GM19467 (cell line): ENCODE measurements at regions not wholly inside any gene's neighbourhood (a gene's known extent, or its start where the extent isn't known, plus 50 kb on each side); places are given as distances from the start of the nearest gene placed in this dataset.
"Not testable (repeated sequence)": the region's sequence is repeated elsewhere in the genome, so short reads cannot be mapped to it uniquely, and the experiment has no call there.

Experiments used
- ATAC-seq: cut with Tn5 transposase; IDR thresholded peaks from one replicate; pipeline ENCODE4 v1.9.1; 2021; ENCODE audit warnings: mild to moderate bottlenecking, moderate library complexity; ENCODE audit not compliant: unreplicated experiment

DNA sequence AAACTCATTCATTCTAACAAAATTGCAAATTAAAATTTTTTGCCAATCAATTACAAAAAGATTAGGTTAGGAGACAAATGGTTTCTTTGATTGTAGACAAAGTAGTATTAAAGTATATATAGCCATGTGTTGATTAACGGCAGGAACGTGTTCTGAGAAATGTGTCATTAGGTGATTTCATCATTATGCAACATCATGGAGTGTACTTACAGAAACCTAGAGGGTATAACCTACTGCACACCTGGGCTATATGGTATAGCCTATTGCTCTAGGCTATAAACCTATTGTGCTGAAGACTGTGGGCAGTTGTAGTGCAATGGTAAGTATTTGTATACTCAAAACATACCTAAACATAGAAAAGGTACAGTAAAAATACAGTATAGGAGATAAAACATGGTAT lies 906.8 kb upstream of the SPRY2 start:
- no peak for ATAC-seq

DNA sequence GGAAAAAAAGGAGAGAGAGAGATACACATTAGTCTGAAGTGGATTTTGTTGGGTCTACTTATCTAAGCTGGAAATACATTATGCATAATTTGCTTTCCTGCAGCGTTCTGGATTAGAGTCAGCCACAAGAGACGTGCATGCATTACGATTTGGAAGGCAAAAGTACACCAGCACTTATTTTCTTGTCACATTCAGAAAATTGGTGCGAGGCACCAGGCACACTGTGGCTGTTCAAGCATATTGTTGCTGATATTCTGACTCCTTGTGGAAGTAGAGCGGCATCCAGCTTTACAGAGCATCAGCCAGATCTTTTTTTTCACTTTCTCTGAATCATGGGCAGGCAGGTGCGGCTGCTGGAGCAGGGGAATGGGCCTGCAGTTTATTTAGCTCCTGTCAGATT lies 905.6 kb upstream of the SPRY2 start:
- ATAC-seq: no peak

DNA sequence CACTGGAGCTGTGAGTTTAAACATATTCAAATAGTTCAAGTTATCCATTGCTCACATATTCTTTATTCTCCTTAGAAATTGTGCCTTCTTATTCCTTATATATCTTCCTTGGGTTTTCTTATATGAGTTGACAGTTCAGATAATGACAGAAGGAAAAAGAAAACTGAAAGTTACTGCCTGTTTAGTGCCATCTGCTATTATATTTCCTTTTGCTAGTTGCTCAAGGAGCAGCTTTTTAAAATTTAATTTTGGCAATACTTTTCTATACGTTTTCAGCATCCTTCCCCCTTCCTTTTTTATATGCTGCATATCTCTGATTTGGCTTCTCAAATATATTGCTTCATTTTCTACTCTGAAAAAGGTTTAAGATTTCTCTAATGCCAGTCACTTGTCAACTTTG lies 903.1 kb upstream of the SPRY2 start:
- ATAC-seq: no peak

DNA sequence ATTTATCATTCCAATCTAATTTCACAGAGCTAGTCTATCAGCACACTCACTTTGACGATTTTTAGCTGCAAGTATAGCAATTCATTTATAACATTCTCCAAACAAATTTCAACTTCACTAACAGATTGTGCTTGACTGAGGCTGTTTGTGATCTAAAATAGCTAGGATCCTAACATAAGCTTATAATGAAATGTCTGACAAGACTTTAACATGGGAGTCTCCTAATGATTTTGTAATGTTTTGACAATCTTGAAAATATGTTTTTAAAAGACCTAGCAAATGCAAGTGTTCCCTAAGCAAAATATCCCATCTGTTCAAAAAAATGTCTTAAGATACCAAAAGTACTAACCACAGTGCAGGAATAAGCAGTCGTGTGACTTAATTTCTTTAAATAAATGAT lies 889.5 kb upstream of the SPRY2 start:
- no peak for ATAC-seq

DNA sequence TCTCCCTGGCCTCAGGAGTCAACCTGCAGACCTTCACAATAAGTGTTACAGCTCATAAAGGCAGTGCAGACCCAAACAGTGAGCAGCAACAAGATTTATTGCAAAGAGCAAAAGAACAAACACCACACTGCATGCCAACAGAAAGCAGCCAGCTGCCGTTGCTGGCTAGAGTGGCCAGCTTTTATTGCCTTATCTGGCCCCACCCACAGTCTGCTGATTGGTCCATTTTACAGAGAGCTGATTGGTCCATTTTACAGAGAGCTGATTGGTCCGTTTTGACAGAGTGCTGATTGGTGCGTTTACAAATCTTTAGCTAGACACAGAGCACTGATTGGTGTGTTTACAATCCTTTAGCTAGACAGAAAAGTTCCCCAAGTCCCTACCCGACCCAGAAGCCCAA lies 885.9 kb upstream of the SPRY2 start:
- ATAC-seq: not testable (repeated sequence)

DNA sequence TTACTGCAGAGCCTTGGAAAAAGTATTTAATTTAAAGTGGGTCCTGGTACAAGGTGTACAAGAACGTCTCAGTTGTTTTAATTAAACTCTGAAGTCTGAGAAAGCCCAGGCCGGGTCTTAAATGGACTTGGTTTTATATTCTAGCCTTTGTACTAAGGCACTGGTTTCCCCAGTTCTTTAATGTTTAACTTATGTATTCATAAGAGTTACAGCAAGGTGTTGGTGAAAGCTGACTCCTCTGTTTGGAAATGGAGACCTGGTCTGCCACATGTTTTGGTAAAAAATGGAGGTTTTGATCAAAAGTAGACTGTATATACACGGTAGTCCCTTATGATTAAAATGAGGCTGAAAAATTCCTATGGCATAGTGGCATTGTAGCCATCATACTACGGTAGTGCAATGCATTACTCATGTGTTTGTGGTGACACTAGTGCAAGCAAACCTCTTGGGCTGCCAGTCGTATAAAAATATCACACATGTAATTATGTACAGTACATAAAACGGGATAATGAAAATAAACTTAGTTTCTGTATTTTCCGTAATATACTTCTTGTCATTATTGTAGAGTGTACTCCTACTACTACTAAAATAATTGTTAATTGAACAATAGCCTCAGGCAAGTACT lies 883.4 kb upstream of the SPRY2 start:
- no peak for ATAC-seq

DNA sequence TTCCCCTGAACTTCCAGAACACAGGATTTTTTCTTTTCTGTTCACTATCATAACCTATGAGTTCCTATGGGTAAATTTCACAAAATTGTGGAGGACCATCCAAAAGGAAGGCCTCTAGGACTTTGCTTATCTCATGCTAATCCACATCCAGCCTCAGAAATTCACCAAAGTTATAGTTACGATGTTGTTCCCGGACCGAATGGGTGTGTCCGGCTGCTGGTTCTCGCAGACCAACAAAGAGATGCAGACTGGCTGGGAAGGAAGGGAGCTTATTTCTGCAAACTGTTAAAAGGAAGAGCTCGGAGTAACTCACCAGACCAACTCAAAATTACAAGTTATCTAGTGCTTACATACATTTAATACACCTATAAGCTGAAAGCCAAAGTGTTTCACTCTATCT lies 882.9 kb upstream of the SPRY2 start:
- no peak for ATAC-seq

DNA sequence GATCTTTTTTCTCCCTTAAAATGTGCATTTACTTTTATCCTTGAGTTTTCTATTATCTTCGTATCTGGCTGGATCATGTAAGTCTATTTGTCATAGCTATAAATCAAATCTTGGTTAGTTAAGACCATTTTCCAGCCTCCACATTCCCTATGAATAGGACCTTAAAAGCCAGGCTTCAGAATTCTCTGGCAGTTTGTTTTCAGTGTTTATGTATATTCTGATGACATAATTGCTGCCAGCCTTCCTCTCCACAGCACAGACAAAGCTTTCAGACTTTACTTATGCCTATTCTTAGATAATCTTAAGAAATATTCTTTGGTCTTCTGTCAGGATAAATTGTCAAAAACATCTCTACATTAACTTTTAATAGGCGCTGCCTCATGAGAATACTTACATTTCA lies 870.8 kb upstream of the SPRY2 start:
- no peak for ATAC-seq

DNA sequence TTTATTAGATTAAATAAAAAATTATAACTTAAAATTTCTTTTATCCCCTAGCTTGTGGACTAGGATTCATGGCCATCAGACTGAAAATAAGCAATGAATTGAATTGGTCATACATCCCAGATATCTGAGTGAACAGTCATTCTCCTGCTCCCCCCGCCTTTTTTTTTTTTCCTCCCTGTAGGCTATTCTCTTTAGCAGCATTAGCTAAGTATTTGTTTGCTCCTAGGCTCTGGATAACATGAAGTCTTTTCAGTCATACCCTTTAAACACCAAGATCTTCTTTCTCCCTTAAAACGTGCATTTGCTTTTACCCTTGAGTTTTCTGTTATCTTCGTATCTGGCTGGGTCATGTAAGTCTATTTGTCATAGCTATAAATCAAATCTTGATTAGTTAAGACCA lies 866.7 kb upstream of the SPRY2 start:
- ATAC-seq: no peak

DNA sequence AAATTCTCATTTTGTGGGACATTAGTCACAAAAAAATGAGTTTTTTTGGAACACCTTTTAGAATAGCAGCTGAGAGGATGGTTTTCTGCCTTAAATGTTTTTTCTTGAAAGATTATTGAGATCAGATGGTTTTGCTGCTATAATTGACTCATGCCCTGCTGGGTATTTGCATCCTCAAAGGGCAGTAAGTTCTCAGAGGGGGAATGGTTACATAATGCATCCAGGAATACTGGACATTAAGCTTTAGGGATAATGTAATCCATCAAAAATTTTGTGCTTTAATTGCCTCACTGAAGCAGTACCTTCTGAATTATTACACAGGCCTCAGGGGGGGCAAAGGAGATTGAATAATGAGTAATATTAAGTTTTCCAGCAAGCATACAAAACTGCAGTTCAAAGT lies 866.3 kb upstream of the SPRY2 start:
- no peak for ATAC-seq

DNA sequence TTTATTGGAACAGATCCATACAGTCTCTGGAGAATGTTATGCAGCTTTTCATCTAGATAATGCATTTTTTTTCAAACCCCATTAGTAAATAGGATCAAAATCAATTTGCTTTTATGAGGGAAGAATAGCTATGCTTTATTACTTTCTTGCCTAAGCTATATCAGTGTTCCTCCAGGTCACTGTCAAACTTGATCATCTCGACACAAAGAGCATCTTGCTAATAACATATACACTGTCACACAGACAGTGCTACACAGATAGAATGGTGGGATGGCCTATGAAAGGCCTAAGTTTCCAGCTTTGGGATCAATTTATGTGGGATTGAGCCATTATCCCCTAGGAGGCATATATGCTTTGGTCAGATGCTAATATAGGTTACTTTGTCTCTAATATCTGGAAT lies 862.9 kb upstream of the SPRY2 start:
- ATAC-seq: no peak

DNA sequence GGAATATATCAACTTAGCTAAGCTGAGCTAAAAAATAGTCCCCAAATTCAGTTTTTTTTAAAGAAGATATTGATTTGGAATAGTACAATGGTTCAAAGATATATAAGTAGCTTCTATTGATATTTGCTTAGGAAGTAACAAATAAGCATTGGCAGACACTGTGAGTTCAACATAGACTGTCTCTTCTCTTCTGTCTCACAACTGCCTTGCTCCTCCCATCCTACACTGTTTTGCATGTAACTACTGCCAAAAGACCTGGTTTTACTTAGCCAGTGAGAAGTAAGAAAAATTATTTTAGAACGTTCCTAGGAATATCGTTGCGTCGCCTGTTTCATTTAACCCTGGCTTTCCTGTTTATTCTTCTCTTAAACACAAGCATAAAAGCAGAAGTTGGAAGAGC lies 859.0 kb upstream of the SPRY2 start:
- no peak for ATAC-seq

DNA sequence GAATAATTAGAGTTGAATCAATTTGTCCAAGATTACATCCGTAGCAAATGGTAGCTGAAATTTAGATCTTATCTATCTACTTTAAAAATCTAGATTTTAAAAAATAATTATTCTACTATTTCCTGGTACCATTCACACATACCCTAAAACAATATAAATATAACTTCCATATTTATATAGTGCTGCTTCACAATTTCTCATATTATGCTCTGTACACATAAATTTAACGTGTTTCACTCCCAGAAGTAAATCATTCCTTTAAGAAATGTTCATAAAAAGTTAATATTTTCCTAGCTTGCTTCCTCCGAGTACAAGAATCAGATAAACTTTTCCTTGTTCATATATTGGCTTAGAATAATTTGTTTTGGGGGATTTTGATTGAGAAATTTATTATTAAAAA lies 857.0 kb upstream of the SPRY2 start:
- ATAC-seq: no peak

DNA sequence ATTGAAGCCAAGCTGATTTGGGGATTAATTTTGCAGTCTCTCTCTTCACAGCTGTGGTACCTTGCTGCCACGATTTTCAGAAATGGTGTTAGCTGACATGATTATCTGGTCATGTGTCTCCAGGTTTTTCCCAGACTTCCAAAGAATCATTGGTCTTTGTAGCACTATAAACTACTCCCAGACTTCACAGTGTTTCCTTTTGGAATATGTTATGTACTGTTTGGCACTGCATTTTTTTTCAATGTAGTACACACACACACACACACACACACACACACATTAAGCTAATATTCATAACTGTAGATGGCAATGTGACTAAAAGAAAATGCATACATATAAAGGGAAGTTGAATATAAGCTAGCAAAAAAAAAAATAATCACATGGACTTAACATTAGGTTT lies 856.6 kb upstream of the SPRY2 start:
- no peak for ATAC-seq

DNA sequence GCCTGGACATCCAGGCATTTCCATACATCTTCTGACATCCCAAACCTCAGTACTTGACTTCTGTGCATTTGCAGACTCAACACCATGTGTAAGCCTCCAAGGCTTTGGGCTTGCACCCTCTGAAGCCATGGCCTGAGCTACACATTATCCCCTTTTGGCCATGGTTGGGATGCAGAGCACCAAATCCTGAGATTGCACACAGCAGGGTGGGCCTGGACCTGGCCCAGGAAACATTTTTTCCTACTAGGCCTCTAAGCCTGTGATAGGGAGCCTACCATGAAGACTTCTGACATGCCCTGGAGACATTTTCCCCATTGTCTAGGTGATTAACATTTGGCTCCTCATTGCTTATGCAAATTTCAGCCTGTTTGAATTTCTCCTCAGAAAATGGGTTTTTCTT lies 853.4 kb upstream of the SPRY2 start:
- ATAC-seq: no peak

DNA sequence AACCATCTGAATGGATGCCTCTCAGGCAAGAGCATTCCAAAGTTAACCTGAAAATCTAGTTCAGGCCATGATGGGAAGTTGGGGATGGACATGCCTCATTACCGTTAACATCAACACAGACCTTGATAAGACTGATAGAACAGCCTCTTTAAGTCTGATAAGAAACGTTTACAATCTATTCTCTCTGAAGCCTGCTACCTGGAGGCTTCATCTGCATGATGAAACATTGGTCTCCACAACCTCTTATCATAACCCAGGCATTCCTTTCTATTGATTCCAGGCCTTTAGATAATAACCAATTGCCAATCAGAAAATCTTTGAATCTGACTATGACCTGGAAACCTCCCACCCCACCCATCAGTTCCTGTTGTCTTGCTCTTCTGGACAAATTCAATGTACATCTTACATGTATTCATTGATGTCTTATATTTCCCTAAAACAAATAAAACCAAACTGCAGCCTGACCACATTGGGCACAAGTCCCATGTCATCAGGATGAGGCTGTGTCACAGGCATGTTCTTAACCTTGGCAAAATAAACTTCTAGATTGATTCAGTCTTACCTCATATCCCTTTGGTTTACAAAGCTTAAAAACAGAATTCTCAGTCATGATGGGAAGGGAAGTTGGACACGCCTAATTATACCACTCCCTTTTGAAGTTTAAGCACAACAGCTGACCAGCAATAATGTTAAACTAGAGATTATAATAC lies 843.8 kb upstream of the SPRY2 start:
- ATAC-seq: no peak

DNA sequence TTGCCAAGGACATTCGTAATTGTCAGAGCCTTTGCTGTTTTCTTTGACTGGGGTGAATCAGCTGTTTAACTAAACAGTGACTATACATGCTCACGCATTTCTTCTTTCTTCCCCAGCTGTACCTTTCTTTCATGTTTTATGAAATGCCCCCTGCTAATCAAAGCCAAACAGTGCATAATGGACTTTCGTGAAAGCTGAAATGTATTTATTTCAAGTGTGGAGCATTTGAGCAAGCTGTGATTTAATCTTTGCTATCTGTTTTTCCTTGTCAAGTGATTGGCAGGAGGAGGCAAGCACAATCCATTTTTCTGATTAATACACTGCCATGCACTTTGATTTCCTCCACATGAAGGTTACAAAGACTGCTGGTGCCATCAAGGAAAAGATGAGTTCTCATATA lies 831.7 kb upstream of the SPRY2 start:
- ATAC-seq: no peak

DNA sequence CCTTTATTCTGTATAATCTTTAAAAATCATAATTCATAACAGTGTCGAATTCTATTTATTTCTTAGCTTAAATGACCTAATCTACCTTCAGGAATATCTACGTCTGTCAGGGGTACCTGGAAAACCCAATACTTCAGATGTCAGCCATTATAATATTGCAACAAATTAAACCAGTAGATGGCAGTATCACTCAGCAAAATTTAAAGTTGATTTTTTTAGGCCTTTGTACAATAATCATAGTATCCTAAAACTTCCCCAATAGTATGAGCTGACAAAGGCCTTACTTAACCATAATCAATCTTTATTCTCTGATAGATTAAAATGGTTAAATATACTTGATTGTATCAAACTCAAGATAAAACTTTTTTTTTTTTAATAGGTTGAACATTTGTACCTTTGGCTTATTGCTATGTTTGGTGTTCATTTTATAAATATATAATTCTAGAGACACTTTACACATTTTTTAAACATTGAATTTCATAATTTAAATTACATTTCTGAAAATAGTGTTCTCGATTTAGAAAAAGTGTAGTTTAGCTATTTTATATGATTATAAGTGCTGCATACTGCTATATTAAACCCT lies 830.2 kb upstream of the SPRY2 start:
- no peak for ATAC-seq

DNA sequence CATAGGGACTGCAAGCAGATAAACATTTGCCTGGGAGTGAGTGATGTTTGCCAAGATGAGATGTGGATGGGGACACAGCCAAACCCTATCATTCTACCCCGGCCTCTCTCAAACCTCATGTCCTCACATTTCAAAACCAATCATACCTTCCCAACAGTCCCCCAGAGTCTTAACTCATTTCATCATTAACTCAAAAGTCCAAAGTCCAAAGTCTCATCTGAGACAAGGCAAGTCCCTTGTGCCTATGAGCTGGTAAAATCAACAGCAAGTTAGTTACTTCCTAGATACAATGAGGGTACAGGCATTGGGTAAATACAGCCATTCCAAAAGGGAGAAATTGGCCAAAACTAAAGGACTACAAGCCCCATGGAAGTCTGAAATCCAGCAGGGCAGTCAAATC lies 822.9 kb upstream of the SPRY2 start:
- ATAC-seq: not testable (repeated sequence)

DNA sequence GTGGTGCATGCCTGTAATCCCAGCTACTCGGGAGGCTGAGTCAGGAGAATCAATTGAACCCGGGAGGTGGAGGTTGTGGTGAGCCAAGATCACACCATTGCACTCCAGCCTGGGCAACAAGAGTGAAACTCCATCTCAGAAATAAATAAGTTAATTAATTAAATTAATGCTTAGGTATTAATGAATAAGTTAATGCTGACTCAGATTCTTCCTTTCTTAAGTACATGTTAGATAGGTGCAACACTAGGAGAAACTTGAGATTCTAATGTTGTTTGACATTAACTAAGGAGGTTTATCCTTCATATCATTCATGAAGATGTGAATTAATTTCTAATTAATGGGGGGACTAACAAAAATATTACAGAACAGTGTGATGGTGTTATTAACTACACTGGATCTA lies 812.6 kb upstream of the SPRY2 start:
- ATAC-seq: no peak

DNA sequence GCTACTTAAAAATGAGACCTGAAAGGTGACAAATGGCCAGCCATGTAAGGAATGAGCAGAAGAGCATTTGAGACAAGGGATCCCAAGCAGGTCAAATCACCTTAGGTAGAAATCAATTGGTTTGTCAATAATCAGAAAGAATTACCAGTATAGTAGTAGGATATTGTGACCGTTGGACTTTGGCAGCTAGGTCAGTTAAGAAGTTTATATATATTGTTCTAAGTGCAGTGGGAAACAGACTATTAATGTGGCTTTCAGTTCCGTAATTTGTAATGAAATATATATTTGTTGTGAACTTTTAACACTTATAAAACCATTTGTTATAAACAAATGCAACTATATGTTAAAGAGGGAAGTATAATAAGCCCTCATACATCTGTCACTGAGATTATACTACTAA lies 807.9 kb upstream of the SPRY2 start:
- no peak for ATAC-seq

DNA sequence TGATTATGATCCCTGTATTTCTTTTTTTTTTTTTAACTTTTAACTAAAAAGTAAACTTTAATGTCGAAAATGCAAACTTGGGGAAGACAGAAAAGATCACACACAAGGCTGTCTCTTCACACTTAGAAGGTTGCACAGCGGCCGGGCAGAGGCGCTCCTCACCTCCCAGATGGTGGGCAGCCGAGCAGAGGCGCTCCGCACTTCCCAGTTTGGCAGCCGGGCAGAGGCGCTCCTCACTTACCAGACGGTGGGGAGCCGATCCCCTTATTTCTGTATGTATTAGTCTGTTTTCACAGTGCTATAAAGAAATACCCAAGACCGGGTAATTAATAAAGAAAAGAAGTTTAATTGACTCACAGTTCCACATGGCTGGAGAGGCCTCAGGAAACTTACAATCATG lies 805.6 kb upstream of the SPRY2 start:
- ATAC-seq: not testable (repeated sequence)
